Tibial artery (tissue), 4 donors: ENCODE measurements at regions not wholly inside any gene's neighbourhood (a gene's known extent, or its start where the extent isn't known, plus 50 kb on each side); places are given as distances from the start of the nearest gene placed in this dataset.

ENCODE experiments used
- DNase-seq, 2 donors: peaks; one replicate each; pipeline ENCODE4 v3.0.0-alpha.2; 2019
- H3K27ac ChIP-seq, 2 donors: fragments of 200-600 bp; sonication (generic) in 1 of 2; 1 replicate in 1 of 2; 2 replicates in 1 of 2; pipeline ENCODE4 v1.5.1; 2018 to 2019; ENCODE audit warnings: mild to moderate bottlenecking in 1 of 2
- H3K27me3 ChIP-seq, 2 donors: fragments of 200-600 bp; sonication (generic) in 1 of 2; one replicate each; pipeline versions ENCODE4 v1.5.1 to v1.6.0; 2016 to 2019
- H3K36me3 ChIP-seq, 3 donors: fragments of 200-600 bp; sonication (generic) in 2 of 3; one replicate each; pipeline ENCODE4 v1.5.1; 2016 to 2019; ENCODE audit warnings: mild to moderate bottlenecking in 2 of 3
- H3K4me1 ChIP-seq, 4 donors: fragments of 200-600 bp; sonication (generic) in 2 of 4; 1 replicate in 3 of 4; 2 replicates in 1 of 4; pipeline ENCODE4 v1.5.1; 2016 to 2019
- H3K4me3 ChIP-seq, 2 donors: fragments of 200-600 bp; sonication (generic) in 1 of 2; 1 replicate in 1 of 2; 2 replicates in 1 of 2; pipeline ENCODE4 v1.5.1; 2018 to 2019; ENCODE audit warnings: mild to moderate bottlenecking in 2 of 2
- H3K9me3 ChIP-seq, 3 donors: fragments of 200-600 bp; sonication (generic) in 1 of 3; one replicate each; pipeline ENCODE4 v1.5.1; 2016 to 2019
- CTCF ChIP-seq, 2 experiments: fragments of 200-600 bp in 1 of 2; fragments of 450-650 bp in 1 of 2; IDR thresholded peaks; one replicate each; pipeline ENCODE4 v1.5.1; 2017 to 2019; ENCODE audit warnings: antibody characterized with exemption in 2 of 2, mild to moderate bottlenecking in 1 of 2, moderate library complexity in 1 of 2
- intact Hi-C: fragments of 100-400 bp; cut with DNase I; formaldehyde crosslinking; loops from one replicate; pipeline ENCODE4 v1.15.0; 2023; ENCODE audit warnings: low total_unique reads

- no peaks in the 10 kb centered on the region for H3K9me3 ChIP-seq
- H3K4me3 ChIP-seq, result no peak overlapping the region
- H3K4me1 ChIP-seq, result no peaks in the 10 kb centered on the region
- H3K36me3 ChIP-seq, result no peaks in the 10 kb centered on the region
- H3K27ac ChIP-seq, result no peak overlapping the region
- intact Hi-C loops, result loop anchor here (5.0 kb wide), 1 partner anchor 268 kb away; no protein-coding TSS in a partner anchor
- DNase-seq, result no peak
- no peak for TF ChIP-seq CTCF (IDR thresholded peaks at IDR 0.05)
- H3K27me3 ChIP-seq, result no peaks in the 10 kb centered on the region
These were observed 973.7 kb upstream of the POU3F3 start for GRCh38 chr2:103880081-103880834.

GRCh38 chr2:103887625-103888024, 966.3 kb upstream of the POU3F3 start:
- H3K27ac ChIP-seq, result no peak overlapping the region
- H3K36me3 ChIP-seq, result no peaks in the 10 kb centered on the region
- no peak for TF ChIP-seq CTCF (IDR thresholded peaks at IDR 0.05)
- no peaks in the 10 kb centered on the region for H3K27me3 ChIP-seq
- H3K9me3 ChIP-seq, result no peaks in the 10 kb centered on the region
- intact Hi-C loops, result loop anchor here (1.0 kb wide), 1 partner anchor 24 kb away; no protein-coding TSS in a partner anchor
- DNase-seq, result no peak
- no peak overlapping the region for H3K4me3 ChIP-seq
- no peaks in the 10 kb centered on the region for H3K4me1 ChIP-seq

GRCh38 chr2:103896182-103896581, 957.7 kb upstream of the POU3F3 start:
- H3K4me1 ChIP-seq, result no peaks in the 10 kb centered on the region
- no peak overlapping the region for H3K4me3 ChIP-seq
- H3K27ac ChIP-seq, result no peak overlapping the region
- no peak for DNase-seq
- no peaks in the 10 kb centered on the region for H3K36me3 ChIP-seq
- TF ChIP-seq CTCF (IDR thresholded peaks at IDR 0.05), result no peak
- intact Hi-C loops, result no loop called here
- no peaks in the 10 kb centered on the region for H3K9me3 ChIP-seq
- H3K27me3 ChIP-seq, result no peaks in the 10 kb centered on the region

- intact Hi-C loops, result no loop called here
- Histone ChIP-seq H3K27me3 (no peaks in the 10 kb centered on the region), H3K9me3 (no peaks in the 10 kb centered on the region), H3K36me3 (no peaks in the 10 kb centered on the region), H3K4me3 (no peak overlapping the region), H3K27ac (no peak overlapping the region), H3K4me1 (no peaks in the 10 kb centered on the region)
- no peak for DNase-seq
- TF ChIP-seq CTCF (IDR thresholded peaks at IDR 0.05), result no peak
These were observed 955.4 kb upstream of the POU3F3 start for GRCh38 chr2:103898561-103898960.

GRCh38 chr2:103902347-103902746, 951.6 kb upstream of the POU3F3 start:
- Histone ChIP-seq H3K9me3 (peaks cover 0 to 3% (median 0%) of the 10 kb centered on the region in 3 donors), H3K27me3 (no peaks in the 10 kb centered on the region), H3K4me1 (no peaks in the 10 kb centered on the region), H3K4me3 (no peak overlapping the region), H3K36me3 (no peaks in the 10 kb centered on the region), H3K27ac (no peak overlapping the region)
- no peak for TF ChIP-seq CTCF (IDR thresholded peaks at IDR 0.05)
- no peak for DNase-seq
- intact Hi-C loops, result no loop called here
